SW480 (cell line): ENCODE measurements at regions not wholly inside any gene's neighbourhood (a gene's known extent, or its start where the extent isn't known, plus 50 kb on each side); places are given as distances from the start of the nearest gene placed in this dataset.

Experiments
- DNase-seq: peaks from one replicate; pipeline ENCODE4 v3.0.0-alpha.2; 2016; ENCODE audit warnings: low spot score

- no peak for DNase-seq
These were observed 515.0 kb downstream of the TMEM182 start for GRCh38 chr2:103276869-103277268.

GRCh38 chr2:103284750-103285149 is 522.9 kb downstream of the TMEM182 start:
- no peak for DNase-seq

DNA sequence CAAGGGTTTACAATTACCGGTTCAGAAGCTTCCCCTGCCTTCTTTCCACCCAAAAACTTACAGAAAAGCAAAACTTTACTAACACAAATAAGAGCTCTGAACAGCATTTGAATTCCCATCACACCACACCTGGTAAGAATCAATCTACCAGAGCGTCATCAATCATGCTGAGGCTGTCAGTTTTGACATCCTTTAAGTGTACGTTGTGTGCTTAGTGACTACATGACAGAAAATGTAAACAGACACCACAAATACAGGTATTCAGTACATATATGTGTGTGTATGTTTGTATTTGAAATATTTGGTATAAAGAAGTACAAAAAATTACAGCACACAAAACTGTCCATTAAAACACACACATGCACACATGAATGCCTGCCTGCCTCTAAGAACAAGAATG is 523.5 kb downstream of the TMEM182 start:
- DNase-seq, result no peak

DNA sequence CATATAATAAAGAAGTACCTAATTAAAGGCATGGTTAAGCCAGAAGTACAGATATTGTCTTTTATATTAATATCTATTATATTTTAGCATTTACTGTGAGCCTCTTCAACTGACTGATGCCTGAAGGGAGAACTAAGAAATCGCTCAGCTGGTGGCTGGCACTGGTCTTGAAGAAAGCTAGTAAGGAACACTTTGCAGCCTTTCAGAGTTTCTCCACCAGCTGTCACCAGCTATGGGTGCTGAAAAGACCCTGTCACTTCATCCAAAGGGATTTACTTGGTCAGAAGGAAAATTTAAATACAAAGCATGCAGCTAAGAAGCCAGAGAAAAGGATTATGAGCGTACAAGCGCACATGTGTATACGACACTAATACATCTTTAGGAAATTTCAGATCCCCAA is 525.9 kb downstream of the TMEM182 start:
- DNase-seq, result no peak

DNA sequence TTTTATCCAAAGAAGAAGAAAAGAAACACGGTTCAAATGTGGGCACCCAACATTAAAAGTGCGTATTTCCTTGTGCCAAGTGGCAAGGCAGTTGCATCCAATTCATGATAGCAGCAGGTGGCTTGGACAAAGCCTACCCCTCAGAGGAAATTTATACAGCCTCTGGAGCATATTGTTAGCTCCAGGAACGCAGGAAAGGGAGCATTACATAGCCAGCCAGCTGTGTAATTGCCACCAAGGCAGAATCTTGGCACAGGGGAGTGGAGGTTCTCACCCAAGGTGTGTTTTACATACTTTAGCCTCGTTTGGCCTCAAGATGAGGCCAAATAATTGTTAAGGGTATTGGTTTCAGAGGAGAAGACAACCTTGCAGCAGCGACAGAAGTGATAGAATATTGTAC is 526.9 kb downstream of the TMEM182 start:
- DNase-seq, result no peak

DNA sequence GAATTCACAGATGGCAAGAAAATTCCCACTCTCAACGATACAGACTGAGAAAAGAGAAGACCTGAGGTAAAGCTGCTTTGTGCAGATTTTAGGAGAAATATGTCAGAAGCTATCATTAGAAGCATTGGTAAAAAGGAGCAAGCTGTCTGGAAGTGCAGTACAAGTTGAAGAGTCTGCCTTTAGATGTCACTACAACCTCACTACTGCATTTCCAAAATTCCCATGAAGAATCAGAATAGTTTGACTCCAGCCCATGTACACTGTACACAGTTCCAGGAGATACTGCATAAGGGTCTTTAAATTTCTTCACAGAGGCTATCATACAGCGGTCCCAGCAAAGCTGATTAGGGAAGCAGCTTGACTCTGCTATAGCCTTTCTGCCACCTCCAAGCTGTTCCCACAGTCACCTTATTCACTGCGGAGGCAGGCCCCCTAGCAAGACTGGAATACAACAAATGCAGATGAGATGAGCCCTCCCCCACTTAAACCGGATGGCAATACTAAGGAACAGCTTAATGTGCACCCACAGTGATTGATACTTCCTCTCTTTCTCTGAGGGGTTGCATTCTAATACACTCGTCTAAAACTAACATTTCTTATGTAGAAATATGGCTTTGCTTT is 527.4 kb downstream of the TMEM182 start:
- peak; percentile 37 for DNase-seq

- DNase-seq, result no peak
These were observed 530.7 kb downstream of the TMEM182 start for GRCh38 chr2:103292573-103292972.

- DNase-seq, result no peak
These were observed 531.4 kb downstream of the TMEM182 start for GRCh38 chr2:103293067-103293741.

DNA sequence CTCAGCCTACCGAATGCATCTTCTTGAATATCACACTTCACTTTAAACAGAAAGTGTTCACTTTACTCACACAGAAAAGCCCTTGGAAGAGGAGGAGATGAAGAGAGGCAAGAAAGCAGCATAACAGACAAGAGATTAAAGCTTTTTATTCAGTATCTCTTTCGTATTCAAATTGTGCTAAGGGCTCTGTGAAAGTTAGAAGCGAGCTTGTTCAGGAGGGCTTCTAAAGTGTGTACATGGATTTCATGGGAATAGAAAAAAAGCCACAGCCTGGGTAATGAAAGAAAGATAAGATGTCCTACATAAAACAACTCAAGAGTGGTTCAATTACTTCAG is 531.9 kb downstream of the TMEM182 start:
- DNase-seq, result no peak

DNA sequence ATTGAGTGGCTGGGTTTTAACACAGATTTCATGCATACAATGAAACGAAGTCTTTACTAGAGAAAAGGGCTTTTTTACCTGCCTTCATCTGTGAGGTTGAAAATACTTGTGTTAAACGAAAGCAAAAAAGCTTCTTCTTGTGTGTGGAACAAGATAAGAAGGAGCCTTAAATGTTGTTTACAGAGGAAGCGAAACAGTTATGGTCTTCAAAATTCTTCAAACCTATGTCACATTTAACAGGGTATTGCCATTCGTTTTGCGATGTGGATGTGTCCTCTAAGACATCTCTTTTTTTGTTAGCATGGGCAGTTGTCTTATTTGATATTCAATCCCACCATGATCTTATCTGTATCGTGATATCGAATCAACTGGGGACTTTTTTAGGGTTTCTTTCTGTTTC is 532.6 kb downstream of the TMEM182 start:
- DNase-seq, result no peak

DNA sequence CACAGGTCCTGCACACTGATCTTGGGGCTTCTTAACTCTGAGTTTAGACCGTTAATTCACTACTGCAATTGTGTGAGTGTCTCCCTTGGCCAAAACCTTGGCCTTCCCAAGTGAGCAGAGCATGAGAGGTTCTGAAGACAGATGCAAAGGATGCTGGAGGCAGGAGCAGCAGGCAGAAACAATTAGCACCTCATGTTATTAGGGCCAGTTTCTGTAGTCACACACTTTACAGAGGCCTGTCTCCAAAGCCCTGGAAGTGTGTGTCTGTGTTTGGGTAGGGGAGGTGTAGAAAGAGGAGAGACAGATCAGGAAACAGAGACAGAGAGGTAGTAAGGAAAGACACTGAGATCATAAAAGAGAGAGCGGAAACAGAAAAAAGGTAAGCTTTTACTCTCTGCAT is 533.8 kb downstream of the TMEM182 start:
- DNase-seq, result no peak

- DNase-seq, result no peak
These were observed 562.8 kb downstream of the TMEM182 start for GRCh38 chr2:103324671-103325070.

DNA sequence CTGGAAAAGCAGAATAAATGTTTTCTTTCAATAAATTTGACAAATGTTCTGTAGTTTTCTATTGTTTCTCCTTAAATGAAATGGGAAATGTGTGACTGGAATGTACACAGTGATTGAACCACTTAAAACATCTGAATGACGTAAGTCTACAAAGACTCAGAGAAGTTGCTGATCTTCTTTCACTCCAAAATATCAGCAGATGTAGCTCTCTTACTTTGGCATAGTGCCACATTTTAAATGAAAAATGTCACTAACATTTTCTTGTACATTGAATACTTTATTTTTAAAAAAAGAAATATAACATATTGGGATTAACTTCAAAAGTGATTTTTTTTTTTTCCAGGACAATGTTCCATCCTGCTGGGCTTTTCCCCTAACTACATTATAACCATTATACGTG is 565.6 kb downstream of the TMEM182 start:
- DNase-seq, result no peak

DNA sequence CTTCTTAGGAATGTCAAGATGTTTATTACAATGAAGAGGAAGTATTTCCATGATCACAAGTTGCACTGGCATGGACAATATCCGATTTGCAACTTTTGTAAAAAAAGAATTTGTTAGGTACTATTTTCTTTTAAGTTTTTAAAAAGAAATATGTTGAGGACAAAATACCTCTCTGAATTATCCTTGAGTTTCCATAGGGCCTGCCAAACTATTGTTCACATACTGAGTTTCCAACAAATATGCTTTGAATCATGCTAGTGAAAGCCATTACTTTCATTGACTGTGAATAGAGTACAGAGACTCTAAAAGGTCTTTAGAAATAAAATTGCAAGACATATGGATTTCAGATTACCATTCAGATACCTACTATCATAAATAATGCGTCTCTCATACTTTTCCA is 566.1 kb downstream of the TMEM182 start:
- no peak for DNase-seq

DNA sequence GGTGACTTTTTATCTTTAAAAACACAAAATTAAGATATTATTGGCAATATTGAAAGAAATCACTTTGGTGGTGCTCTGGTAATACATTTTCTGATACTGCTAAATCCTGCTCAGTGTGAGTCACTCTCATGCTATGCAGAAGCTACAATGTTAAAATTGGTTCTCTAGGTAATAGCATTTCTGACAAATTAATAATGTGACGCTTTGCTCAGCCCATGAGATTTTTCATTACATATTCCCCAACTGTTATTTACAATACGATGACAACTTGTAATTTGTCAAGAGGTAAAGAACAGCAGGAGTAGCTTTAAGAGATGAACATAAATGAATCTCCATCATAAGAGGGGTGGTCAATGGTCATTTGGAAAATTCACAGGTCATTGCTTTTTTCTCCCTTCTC is 573.6 kb downstream of the TMEM182 start:
- DNase-seq, result no peak

GRCh38 chr2:103338819-103339218 is 577.0 kb downstream of the TMEM182 start:
- no peak for DNase-seq

DNA sequence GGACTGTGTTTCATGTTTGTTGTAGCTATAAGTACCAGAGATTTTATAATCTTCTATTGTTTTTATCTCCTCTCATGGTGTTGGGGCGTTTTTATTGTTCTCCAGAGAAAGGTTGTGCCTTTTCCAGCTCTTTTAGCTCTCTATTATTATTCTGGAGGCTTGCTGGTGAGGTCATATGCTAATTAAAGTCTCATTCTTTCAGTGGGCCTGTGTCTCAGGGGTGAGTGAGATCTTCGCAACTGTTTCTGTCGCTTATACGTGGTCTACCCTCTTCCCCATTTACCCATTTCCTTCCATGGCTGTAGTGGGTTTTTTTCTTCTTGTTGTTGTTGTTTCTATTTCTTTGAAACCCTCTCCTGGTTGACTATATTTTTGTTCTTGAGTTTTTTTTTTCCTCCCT is 584.9 kb downstream of the TMEM182 start:
- no peak for DNase-seq

DNA sequence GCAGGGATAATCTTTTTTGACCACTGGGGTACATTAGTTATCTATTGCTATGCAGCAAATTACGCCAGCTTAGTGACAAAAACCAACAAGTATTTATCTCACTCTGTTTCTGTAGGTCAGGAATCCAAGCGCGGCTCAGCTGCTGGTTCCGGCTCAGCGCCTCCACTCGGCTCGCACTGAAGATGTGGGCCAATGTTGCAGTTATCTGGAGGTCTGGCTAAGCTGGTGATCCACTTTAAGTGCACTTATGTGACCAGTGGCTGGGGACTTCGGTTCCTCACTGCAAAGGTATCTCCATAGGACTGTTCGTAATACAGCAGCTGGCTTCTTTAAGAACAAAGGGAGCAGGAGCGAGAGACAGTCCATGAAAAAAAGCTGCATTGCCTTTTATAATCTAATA is 591.9 kb downstream of the TMEM182 start:
- no peak for DNase-seq

DNA sequence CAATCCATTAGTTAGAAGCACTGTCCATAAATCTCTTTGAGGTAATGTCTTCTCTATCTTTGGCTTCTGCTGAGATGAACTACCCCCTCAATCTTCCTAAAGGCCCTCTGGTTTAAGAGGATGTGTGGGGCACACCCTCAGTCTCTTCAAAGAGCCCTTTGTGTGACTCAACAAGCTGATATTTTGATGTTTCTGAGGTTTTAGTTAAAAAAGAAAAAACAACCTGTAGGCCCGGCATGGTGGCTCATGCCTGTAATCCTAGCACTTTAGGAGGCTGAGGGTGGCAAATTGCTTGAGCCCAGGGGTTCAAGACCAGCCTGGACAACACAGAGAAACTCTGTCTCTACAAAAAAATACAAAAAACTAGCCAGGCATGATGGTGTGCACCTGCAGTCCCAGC is 593.5 kb downstream of the TMEM182 start:
- no peak for DNase-seq

GRCh38 chr2:103361712-103362111 is 599.9 kb downstream of the TMEM182 start:
- no peak for DNase-seq

DNA sequence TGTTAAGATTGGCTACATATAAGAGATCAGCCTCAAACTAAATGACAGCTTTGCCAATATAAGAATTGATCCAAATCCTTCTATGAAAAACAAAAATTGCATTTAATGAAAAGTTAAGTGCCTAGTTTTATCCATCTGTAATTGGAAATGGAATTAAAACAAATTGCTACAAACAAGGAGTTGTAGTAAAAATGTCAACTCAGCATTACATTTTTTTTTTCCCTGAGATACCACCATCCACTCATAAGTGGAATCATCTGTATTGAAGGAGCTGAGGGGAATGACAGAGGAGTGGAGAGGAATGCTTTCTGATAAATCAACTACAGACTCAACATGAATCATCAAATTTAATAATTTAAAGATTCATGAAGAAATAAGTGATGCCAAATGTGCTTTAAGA is 601.8 kb downstream of the TMEM182 start:
- no peak for DNase-seq

DNA sequence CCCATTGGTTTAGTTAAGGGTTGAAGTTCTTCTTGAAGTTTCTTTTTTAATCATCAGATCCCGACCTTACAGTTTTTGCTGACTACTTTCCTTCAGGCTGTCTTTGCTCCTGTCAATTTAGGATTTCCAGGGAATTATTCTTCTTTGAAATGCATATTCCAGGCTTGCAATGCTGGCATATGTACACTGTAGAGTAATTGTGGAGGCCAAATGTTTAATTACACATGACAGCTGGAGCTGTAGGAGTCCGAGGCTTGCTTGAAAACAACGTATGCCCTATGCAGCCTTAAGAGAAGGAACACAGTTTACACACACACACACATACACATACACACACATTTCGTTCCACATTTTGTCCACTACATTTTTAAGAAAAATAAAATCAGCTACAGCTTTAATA is 602.3 kb downstream of the TMEM182 start:
- no peak for DNase-seq

GRCh38 chr2:103365071-103365470 is 603.2 kb downstream of the TMEM182 start:
- no peak for DNase-seq

DNA sequence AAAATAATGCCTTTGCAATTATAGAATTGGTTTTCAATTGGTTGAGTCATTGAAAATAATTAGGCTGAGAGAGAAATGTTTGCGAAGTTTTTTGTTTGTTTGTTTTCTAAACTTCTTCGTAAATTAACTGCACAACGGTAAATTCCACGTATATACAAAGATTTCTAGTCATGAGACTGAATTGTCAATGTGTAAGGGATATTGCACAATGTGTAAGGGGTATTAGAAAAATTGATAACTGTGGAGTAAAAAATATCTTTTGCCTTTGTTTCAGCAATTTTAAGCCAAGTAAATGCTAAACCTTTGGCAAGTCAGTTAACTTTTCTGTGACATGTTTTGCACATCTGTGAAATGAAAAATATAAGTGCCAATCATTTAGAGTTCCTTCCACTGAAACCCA is 606.0 kb downstream of the TMEM182 start:
- no peak for DNase-seq
